ENCODE measurements at regions not wholly inside any gene's neighbourhood (a gene's known extent, or its start where the extent isn't known, plus 50 kb on each side); places are given as distances from the start of the nearest gene placed in this dataset.

DNA sequence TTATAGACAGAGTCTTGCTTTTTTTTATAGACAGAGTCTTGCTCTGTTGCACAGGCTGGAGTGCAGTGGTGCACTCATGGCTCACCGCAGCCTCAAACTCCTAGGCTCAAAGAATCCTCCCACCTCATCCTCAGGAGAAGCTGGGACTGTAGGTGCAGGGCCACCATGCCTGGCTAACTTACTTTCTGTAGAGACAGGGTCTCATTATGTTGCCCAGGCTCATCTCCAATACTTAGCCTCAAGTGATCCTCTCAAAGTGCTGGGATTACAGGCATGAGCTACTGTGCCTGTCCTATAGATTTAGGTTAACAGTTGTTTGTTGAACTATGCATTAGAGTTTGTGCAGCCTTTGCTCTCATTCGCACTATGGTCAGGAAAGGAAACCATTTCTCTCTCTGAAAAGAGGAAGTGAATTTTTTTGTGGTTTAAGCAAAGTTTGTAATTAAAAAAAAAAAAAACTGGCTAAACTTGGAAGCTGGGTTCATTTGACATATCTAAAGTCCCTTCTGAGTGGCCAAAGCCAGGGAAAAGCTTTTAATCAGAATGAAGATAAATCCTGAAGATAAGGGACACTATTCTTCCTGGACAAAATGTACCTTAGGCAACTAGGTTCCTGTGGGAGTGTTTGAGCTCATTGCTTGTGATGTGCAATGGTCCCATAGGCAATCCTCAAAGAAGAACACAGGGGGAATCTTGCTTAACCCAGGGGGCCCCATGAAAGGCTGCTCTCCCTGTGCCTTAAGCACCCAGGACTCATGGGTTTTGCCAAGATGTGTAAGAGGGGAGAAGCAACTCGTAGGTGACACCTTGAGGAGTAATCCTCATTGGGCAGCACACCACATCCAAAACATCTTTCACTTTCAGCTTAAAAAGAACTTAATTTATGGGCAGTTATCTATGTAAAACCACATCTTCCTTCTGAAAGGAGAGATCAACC is 201.7 kb downstream of the MREG start:
- Histone ChIP-seq H3K79me2 (ENCODE audit: insufficient read depth, low read length) (no peaks in the 10 kb centered on the region), H3K9ac (ENCODE audit: insufficient read depth, low read depth, low read length) (no peak overlapping the region), H3K9me3 (ENCODE audit: low read length) (no peaks in the 10 kb centered on the region), H3K36me3 (replicated peaks in 1 of 2; ENCODE audit: control insufficient read depth in 1 of 2, insufficient read depth in 2 of 2, low read length in 2 of 2) (no peaks in the 10 kb centered on the region), H3K27ac (ENCODE audit: extremely low read length, insufficient read depth, low read length) (no peak overlapping the region), H3K4me3 (replicated peaks in 1 of 3; ENCODE audit: insufficient read depth in 1 of 3, low read depth in 2 of 3, low read length in 3 of 3) (no peak overlapping the region), H4K20me1 (ENCODE audit: insufficient read depth, low read length) (no peaks in the 10 kb centered on the region), H2AFZ (ENCODE audit: low read length) (peak overlapping the region; percentile 59), H3K27me3 (ENCODE audit: control insufficient read depth in 1 of 2, insufficient read depth in 2 of 2, low read length in 2 of 2) (no peaks in the 10 kb centered on the region), H3K4me2 (ENCODE audit: low read depth, low read length) (no peak overlapping the region), H3K4me1 (ENCODE audit: insufficient read depth, low read length) (peaks cover 21% of the 10 kb centered on the region)
- FAIRE-seq (peak; percentile 26), DNase-seq (ENCODE audit: low spot score) (no peak), ATAC-seq (peak; percentile 40; the same call in 2 of the 3 replicates)
- no peak for TF ChIP-seq SRSF4 (IDR thresholded peaks at IDR 0.05; ENCODE audit: low read depth, low read length, poor library complexity, severe bottlenecking)
- TF ChIP-seq ZNF543 (CRISPR knock-in tag; IDR thresholded peaks at IDR 0.05), result 0 out of 2 replicates have a peak, but pooled peaks have one; percentile 29
- no peak for TF ChIP-seq ZSCAN29 (CRISPR knock-in tag; conservative IDR thresholded peaks at IDR 0.05)
- no peak for TF ChIP-seq POLR2AphosphoS2 (IDR thresholded peaks at IDR 0.05; ENCODE audit: low read depth, low read length)
- TF ChIP-seq ZNF557 (CRISPR knock-in tag; IDR thresholded peaks at IDR 0.05), result no peak
- TF ChIP-seq SYNCRIP (IDR thresholded peaks at IDR 0.05; ENCODE audit: insufficient read depth, low read depth, low read length), result no peak
- TF ChIP-seq ZSCAN25 (CRISPR knock-in tag; IDR thresholded peaks at IDR 0.05), result no peak
- TF ChIP-seq ZNF761 (CRISPR knock-in tag; conservative IDR thresholded peaks at IDR 0.05), result 0 out of 2 replicates have a peak, but pooled peaks have one; percentile 9
- no peak for TF ChIP-seq ZFP41 (CRISPR knock-in tag; IDR thresholded peaks at IDR 0.05; ENCODE audit: borderline replicate concordance)
- no peak for TF ChIP-seq ZNF225 (CRISPR knock-in tag; IDR thresholded peaks at IDR 0.05)
- ChIA-PET POLR2A (no interaction called here), CTCF (ENCODE audit: low intra/inter-chr PET ratio, low total read pairs) (no interaction called here)
- 94% methylated on average over 3 of the region's 3 CpGs for WGBS (ENCODE audit: low lambda C conversion rate)
- in situ Hi-C loops (cut with HindIII; ENCODE audit: extremely low pct_ligation_motif_present, low pct_unique_long_range_greater_than_20kb) (no loop called here), intact Hi-C loops (cut with micrococcal nuclease; ENCODE audit: unreplicated experiment) (no loop called here)
- no TSS peak for BruUV-seq (replicated peaks)

Data from HepG2 (cell line).